K562 (cell line): ENCODE measurements at regions not wholly inside any gene's neighbourhood (a gene's known extent, or its start where the extent isn't known, plus 50 kb on each side); places are given as distances from the start of the nearest gene placed in this dataset.

ENCODE experiments used
- CBFA2T3 ChIP-seq: fragments of 450-650 bp; IDR thresholded peaks from 2 replicates; pipeline ENCODE4 v1.6.1; 2017
- CTBP1 ChIP-seq: fragments of 450-650 bp; IDR thresholded peaks from 2 replicates; pipeline ENCODE4 v1.6.1; 2016; ENCODE audit warnings: borderline replicate concordance
- EP300 ChIP-seq: IDR thresholded peaks from 2 replicates; pipeline ENCODE4 v1.6.1; 2012; ENCODE audit warnings: low read length, improper control_type of control experiment
- ESRRA ChIP-seq: fragments of 450-650 bp; IDR thresholded peaks from 2 replicates; pipeline ENCODE4 v1.6.1; 2014; ENCODE audit warnings: low read depth, mild to moderate bottlenecking, moderate library complexity, borderline replicate concordance
- HMG20B ChIP-seq: fragments of 250-450 bp; sonication (Bioruptor Pico); IDR thresholded peaks from 2 replicates; pipeline ENCODE4 v1.5.0; 2021; ENCODE audit warnings: mild to moderate bottlenecking
- MTA1 ChIP-seq: fragments of 450-650 bp; IDR thresholded peaks from 2 replicates; pipeline ENCODE4 v1.6.1; 2017; ENCODE audit warnings: borderline replicate concordance
- MTA2 ChIP-seq: fragments of 450-650 bp; IDR thresholded peaks from 2 replicates; pipeline ENCODE4 v1.6.1; 2016; ENCODE audit warnings: low read depth
- NFIC ChIP-seq: fragments of 450-650 bp; IDR thresholded peaks from 2 replicates; pipeline ENCODE4 v1.6.1; 2017; ENCODE audit warnings: mild to moderate bottlenecking, inconsistent platforms
- TCF3 ChIP-seq: sonication (generic); formaldehyde crosslinking; IDR thresholded peaks from 2 replicates; pipeline ENCODE4 v1.4.0; 2020; ENCODE audit warnings: mild to moderate bottlenecking, missing genetic modification reagents
- TEAD4 ChIP-seq, 2 experiments: sonication (generic) in 1 of 2; formaldehyde crosslinking in 1 of 2; IDR thresholded peaks; 2 replicates each; pipeline versions ENCODE4 v1.6.1 to v1.8.0; 2012 to 2022; ENCODE audit warnings: borderline replicate concordance in 1 of 2, inconsistent platforms in 1 of 2, low read length in 1 of 2, mild to moderate bottlenecking in 1 of 2, missing genetic modification reagents in 1 of 2
- ZNF212 ChIP-seq: fragments of 450-650 bp; formaldehyde crosslinking; IDR thresholded peaks from 2 replicates; pipeline ENCODE4 v1.4.0; 2020; ENCODE audit warnings: mild to moderate bottlenecking
- TF ChIP-seq, protein P1 (sequence below): fragments of 250-450 bp; sonication (Bioruptor Pico); IDR thresholded peaks from 2 replicates; pipeline ENCODE4 v1.4.0; 2020
- TF ChIP-seq, protein P2 (sequence below): sonication (generic); formaldehyde crosslinking; IDR thresholded peaks from 2 replicates; pipeline ENCODE4 v1.8.0; 2023; ENCODE audit warnings: missing genetic modification reagents, mild to moderate bottlenecking, borderline replicate concordance
- TF ChIP-seq, protein P3 (sequence below), 2 experiments: fragments of 150-350 bp in 1 of 2; IDR thresholded peaks; 2 replicates each; pipeline ENCODE4 v1.6.1; 2012 to 2016; ENCODE audit warnings: low read depth in 2 of 2, low read length in 2 of 2, mild to moderate bottlenecking in 1 of 2, moderate library complexity in 1 of 2

DNA sequence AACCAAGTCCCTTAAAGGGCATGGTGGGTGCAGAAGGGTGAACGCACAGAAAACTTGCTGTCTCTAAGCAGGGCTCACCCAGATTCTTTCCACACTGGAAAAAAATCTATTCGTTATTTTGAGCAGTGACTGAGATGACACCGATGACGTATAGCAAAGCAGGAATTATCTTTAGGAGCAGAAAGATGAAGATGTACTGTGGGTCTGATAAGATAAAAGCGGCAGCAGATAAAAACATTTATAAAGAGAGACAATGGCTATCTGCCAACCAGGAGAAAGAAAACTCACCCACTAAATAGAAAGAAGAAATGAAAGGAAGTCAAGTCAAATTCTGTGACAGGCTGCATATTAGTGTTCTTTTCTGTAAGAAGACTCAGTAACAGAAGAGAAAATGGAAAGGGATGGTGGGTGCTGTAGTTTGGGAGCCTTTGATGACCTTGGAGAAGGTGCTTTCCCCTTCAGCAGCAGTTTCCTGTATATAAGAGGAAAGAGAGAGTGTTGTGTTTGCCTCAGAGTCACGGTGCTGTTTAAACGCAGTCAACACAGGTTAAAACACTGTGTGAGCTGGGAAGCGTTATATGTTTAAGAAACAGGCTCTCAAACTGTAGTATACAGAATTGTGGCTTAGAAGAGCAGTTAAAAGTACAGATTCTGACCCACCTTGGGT is 111.6 kb downstream of the AQP9 start (continued):
- TF ChIP-seq HMG20B (CRISPR knock-in tag) (no peak), TCF3 (CRISPR knock-in tag) (peak; percentile 36), MTA2 (peak; percentile 75), NFIC (peak; percentile 63), EP300 (peak; percentile 65), ESRRA (peak; percentile 91), ZNF212 (no peak), MTA1 (peak; percentile 75; the same call in 1 of the 2 replicates), CTBP1 (peak; percentile 66), CBFA2T3 (peak; percentile 75), TEAD4 (IDR thresholded peaks at IDR 0.05; ENCODE audit: low read length) (peak; percentile 55; the same call in 1 of the 2 replicates), TEAD4 (CRISPR knock-in tag; IDR thresholded peaks at IDR 0.05; ENCODE audit: borderline replicate concordance) (no peak)
- TF ChIP-seq, protein P1, sequence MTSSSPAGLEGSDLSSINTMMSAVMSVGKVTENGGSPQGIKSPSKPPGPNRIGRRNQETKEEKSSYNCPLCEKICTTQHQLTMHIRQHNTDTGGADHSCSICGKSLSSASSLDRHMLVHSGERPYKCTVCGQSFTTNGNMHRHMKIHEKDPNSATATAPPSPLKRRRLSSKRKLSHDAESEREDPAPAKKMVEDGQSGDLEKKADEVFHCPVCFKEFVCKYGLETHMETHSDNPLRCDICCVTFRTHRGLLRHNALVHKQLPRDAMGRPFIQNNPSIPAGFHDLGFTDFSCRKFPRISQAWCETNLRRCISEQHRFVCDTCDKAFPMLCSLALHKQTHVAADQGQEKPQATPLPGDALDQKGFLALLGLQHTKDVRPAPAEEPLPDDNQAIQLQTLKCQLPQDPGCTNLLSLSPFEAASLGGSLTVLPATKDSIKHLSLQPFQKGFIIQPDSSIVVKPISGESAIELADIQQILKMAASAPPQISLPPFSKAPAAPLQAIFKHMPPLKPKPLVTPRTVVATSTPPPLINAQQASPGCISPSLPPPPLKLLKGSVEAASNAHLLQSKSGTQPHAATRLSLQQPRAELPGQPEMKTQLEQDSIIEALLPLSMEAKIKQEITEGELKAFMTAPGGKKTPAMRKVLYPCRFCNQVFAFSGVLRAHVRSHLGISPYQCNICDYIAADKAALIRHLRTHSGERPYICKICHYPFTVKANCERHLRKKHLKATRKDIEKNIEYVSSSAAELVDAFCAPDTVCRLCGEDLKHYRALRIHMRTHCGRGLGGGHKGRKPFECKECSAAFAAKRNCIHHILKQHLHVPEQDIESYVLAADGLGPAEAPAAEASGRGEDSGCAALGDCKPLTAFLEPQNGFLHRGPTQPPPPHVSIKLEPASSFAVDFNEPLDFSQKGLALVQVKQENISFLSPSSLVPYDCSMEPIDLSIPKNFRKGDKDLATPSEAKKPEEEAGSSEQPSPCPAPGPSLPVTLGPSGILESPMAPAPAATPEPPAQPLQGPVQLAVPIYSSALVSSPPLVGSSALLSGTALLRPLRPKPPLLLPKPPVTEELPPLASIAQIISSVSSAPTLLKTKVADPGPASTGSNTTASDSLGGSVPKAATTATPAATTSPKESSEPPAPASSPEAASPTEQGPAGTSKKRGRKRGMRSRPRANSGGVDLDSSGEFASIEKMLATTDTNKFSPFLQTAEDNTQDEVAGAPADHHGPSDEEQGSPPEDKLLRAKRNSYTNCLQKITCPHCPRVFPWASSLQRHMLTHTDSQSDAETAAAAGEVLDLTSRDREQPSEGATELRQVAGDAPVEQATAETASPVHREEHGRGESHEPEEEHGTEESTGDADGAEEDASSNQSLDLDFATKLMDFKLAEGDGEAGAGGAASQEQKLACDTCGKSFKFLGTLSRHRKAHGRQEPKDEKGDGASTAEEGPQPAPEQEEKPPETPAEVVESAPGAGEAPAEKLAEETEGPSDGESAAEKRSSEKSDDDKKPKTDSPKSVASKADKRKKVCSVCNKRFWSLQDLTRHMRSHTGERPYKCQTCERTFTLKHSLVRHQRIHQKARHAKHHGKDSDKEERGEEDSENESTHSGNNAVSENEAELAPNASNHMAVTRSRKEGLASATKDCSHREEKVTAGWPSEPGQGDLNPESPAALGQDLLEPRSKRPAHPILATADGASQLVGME (CRISPR knock-in tag): no peak
- TF ChIP-seq, protein P2, sequence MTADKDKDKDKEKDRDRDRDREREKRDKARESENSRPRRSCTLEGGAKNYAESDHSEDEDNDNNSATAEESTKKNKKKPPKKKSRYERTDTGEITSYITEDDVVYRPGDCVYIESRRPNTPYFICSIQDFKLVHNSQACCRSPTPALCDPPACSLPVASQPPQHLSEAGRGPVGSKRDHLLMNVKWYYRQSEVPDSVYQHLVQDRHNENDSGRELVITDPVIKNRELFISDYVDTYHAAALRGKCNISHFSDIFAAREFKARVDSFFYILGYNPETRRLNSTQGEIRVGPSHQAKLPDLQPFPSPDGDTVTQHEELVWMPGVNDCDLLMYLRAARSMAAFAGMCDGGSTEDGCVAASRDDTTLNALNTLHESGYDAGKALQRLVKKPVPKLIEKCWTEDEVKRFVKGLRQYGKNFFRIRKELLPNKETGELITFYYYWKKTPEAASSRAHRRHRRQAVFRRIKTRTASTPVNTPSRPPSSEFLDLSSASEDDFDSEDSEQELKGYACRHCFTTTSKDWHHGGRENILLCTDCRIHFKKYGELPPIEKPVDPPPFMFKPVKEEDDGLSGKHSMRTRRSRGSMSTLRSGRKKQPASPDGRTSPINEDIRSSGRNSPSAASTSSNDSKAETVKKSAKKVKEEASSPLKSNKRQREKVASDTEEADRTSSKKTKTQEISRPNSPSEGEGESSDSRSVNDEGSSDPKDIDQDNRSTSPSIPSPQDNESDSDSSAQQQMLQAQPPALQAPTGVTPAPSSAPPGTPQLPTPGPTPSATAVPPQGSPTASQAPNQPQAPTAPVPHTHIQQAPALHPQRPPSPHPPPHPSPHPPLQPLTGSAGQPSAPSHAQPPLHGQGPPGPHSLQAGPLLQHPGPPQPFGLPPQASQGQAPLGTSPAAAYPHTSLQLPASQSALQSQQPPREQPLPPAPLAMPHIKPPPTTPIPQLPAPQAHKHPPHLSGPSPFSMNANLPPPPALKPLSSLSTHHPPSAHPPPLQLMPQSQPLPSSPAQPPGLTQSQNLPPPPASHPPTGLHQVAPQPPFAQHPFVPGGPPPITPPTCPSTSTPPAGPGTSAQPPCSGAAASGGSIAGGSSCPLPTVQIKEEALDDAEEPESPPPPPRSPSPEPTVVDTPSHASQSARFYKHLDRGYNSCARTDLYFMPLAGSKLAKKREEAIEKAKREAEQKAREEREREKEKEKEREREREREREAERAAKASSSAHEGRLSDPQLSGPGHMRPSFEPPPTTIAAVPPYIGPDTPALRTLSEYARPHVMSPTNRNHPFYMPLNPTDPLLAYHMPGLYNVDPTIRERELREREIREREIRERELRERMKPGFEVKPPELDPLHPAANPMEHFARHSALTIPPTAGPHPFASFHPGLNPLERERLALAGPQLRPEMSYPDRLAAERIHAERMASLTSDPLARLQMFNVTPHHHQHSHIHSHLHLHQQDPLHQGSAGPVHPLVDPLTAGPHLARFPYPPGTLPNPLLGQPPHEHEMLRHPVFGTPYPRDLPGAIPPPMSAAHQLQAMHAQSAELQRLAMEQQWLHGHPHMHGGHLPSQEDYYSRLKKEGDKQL (CRISPR knock-in tag): no peak
- TF ChIP-seq, protein P3, sequence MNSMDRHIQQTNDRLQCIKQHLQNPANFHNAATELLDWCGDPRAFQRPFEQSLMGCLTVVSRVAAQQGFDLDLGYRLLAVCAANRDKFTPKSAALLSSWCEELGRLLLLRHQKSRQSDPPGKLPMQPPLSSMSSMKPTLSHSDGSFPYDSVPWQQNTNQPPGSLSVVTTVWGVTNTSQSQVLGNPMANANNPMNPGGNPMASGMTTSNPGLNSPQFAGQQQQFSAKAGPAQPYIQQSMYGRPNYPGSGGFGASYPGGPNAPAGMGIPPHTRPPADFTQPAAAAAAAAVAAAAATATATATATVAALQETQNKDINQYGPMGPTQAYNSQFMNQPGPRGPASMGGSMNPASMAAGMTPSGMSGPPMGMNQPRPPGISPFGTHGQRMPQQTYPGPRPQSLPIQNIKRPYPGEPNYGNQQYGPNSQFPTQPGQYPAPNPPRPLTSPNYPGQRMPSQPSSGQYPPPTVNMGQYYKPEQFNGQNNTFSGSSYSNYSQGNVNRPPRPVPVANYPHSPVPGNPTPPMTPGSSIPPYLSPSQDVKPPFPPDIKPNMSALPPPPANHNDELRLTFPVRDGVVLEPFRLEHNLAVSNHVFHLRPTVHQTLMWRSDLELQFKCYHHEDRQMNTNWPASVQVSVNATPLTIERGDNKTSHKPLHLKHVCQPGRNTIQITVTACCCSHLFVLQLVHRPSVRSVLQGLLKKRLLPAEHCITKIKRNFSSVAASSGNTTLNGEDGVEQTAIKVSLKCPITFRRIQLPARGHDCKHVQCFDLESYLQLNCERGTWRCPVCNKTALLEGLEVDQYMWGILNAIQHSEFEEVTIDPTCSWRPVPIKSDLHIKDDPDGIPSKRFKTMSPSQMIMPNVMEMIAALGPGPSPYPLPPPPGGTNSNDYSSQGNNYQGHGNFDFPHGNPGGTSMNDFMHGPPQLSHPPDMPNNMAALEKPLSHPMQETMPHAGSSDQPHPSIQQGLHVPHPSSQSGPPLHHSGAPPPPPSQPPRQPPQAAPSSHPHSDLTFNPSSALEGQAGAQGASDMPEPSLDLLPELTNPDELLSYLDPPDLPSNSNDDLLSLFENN (IDR thresholded peaks at IDR 0.05; ENCODE audit: low read depth in 2 of 2, low read length in 2 of 2): no peak
